Loucy (cell line): ENCODE measurements at regions not wholly inside any gene's neighbourhood (a gene's known extent, or its start where the extent isn't known, plus 50 kb on each side); places are given as distances from the start of the nearest gene placed in this dataset.

Source experiments
- H2AFZ ChIP-seq: fragments of 200-600 bp; sonication (generic); 2 replicates; pipeline ENCODE4 v1.6.0; 2016; ENCODE audit warnings: antibody characterized with exemption, mild to moderate bottlenecking, low read length, moderate library complexity
- H3F3A ChIP-seq: fragments of 200-600 bp; 2 replicates; pipeline ENCODE4 v1.6.0; 2016; ENCODE audit warnings: antibody characterized with exemption, low read depth, mild to moderate bottlenecking
- H3K27me3 ChIP-seq: fragments of 200-600 bp; sonication (generic); 2 replicates; pipeline ENCODE4 v1.6.1; 2014; ENCODE audit warnings: low read length, mild to moderate bottlenecking; ENCODE audit not compliant: insufficient read depth, poor library complexity, severe bottlenecking
- H3K36me3 ChIP-seq: fragments of 200-600 bp; sonication (generic); 2 replicates; pipeline ENCODE4 v1.6.1; 2016; ENCODE audit warnings: low read length; ENCODE audit not compliant: insufficient read depth
- H3K4me1 ChIP-seq: fragments of 200-600 bp; sonication (generic); 2 replicates; pipeline ENCODE4 v1.5.1; 2014; ENCODE audit warnings: low read length, mild to moderate bottlenecking; ENCODE audit not compliant: insufficient read depth, poor library complexity, severe bottlenecking
- H3K4me2 ChIP-seq: fragments of 200-600 bp; sonication (generic); 2 replicates; pipeline ENCODE4 v1.6.0; 2014; ENCODE audit warnings: antibody characterized with exemption, low read length, low read depth, mild to moderate bottlenecking; ENCODE audit not compliant: poor library complexity, severe bottlenecking
- H3K4me3 ChIP-seq: fragments of 200-600 bp; sonication (generic); 2 replicates; pipeline ENCODE4 v1.5.1; 2014; ENCODE audit warnings: low read length, mild to moderate bottlenecking, mixed read lengths; ENCODE audit not compliant: poor library complexity, severe bottlenecking
- H3K79me2 ChIP-seq: fragments of 200-600 bp; sonication (generic); 2 replicates; pipeline ENCODE4 v1.6.1; 2014; ENCODE audit warnings: low read length; ENCODE audit not compliant: insufficient read depth
- H3K9ac ChIP-seq: fragments of 200-600 bp; sonication (generic); 2 replicates; pipeline ENCODE4 v1.6.0; 2014; ENCODE audit warnings: mild to moderate bottlenecking, low read depth, low read length, moderate library complexity; ENCODE audit not compliant: poor library complexity, severe bottlenecking
- H3K9me2 ChIP-seq: fragments of 200-600 bp; sonication (generic); replicated peaks from 2 replicates; pipeline ENCODE4 v1.6.1; 2016; ENCODE audit warnings: low read depth, low read length, mixed read lengths
- H3K9me3 ChIP-seq: fragments of 200-600 bp; sonication (generic); 2 replicates; pipeline ENCODE4 v1.6.1; 2014; ENCODE audit warnings: mild to moderate bottlenecking, antibody characterized with exemption, low read length, low read depth; ENCODE audit not compliant: insufficient read depth
- H4K20me1 ChIP-seq: fragments of 200-600 bp; sonication (generic); 2 replicates; pipeline ENCODE4 v1.6.0; 2014; ENCODE audit warnings: antibody characterized with exemption, low read length, mild to moderate bottlenecking; ENCODE audit not compliant: insufficient read depth, poor library complexity, severe bottlenecking
- CTCF ChIP-seq: fragments of 200-600 bp; sonication (generic); conservative IDR thresholded peaks from 2 replicates; pipeline ENCODE4 v1.5.1; 2014; ENCODE audit warnings: mild to moderate bottlenecking, antibody characterized with exemption, low read length
- EZH2phosphoT487 ChIP-seq: fragments of 200-600 bp; IDR thresholded peaks from 2 replicates; pipeline ENCODE4 v1.6.1; 2018; ENCODE audit warnings: antibody characterized with exemption, mild to moderate bottlenecking, moderate library complexity, borderline replicate concordance

GRCh38 chr6:88459189-88459588 is 293.0 kb upstream of the CNR1 start:
- H3K9ac ChIP-seq: no peak overlapping the region
- H3K9me3 ChIP-seq: no peaks in the 10 kb centered on the region
- no peak overlapping the region for H3K4me3 ChIP-seq
- H3K4me1 ChIP-seq: no peaks in the 10 kb centered on the region
- H4K20me1 ChIP-seq: no peaks in the 10 kb centered on the region
- TF ChIP-seq CTCF (no peak), EZH2phosphoT487 (no peak)
- H3K4me2 ChIP-seq: no peak overlapping the region
- no peaks in the 10 kb centered on the region for H3F3A ChIP-seq
- H3K9me2 ChIP-seq: no peaks in the 10 kb centered on the region
- H3K27me3 ChIP-seq: no peaks in the 10 kb centered on the region
- no peaks in the 10 kb centered on the region for H3K36me3 ChIP-seq
- no peaks in the 10 kb centered on the region for H3K79me2 ChIP-seq
- H2AFZ ChIP-seq: no peak overlapping the region

- Histone ChIP-seq H3F3A (no peaks in the 10 kb centered on the region), H3K27me3 (no peaks in the 10 kb centered on the region)
- TF ChIP-seq CTCF (no peak), EZH2phosphoT487 (no peak)
Measured at GRCh38 chr6:88458662-88459061, 292.5 kb upstream of the CNR1 start.

GRCh38 chr6:88456221-88456859 is 290.2 kb upstream of the CNR1 start:
- no peaks in the 10 kb centered on the region for H3K36me3 ChIP-seq
- no peaks in the 10 kb centered on the region for H3K79me2 ChIP-seq
- H3K4me2 ChIP-seq: no peak overlapping the region
- no peaks in the 10 kb centered on the region for H3K9me3 ChIP-seq
- no peaks in the 10 kb centered on the region for H3K27me3 ChIP-seq
- H3K9me2 ChIP-seq: no peaks in the 10 kb centered on the region
- no peak for TF ChIP-seq EZH2phosphoT487
- TF ChIP-seq CTCF: no peak
- H3K9ac ChIP-seq: no peak overlapping the region
- H3K4me3 ChIP-seq: no peak overlapping the region
- no peaks in the 10 kb centered on the region for H4K20me1 ChIP-seq
- no peaks in the 10 kb centered on the region for H3F3A ChIP-seq
- H2AFZ ChIP-seq: no peak overlapping the region
- H3K4me1 ChIP-seq: no peaks in the 10 kb centered on the region

More at GRCh38 chr6:88458662-88459061, 292.5 kb upstream of the CNR1 start:
- H3K9me3 ChIP-seq: no peaks in the 10 kb centered on the region
- H3K4me3 ChIP-seq: no peak overlapping the region
- H3K4me2 ChIP-seq: no peak overlapping the region
- no peaks in the 10 kb centered on the region for H3K36me3 ChIP-seq
- H2AFZ ChIP-seq: no peak overlapping the region
- H3K4me1 ChIP-seq: no peaks in the 10 kb centered on the region
- H3K9me2 ChIP-seq: no peaks in the 10 kb centered on the region
- H4K20me1 ChIP-seq: no peaks in the 10 kb centered on the region
- H3K79me2 ChIP-seq: no peaks in the 10 kb centered on the region
- H3K9ac ChIP-seq: no peak overlapping the region
